Esophagus muscularis mucosa (tissue), 4 donors: ENCODE measurements at regions not wholly inside any gene's neighbourhood (a gene's known extent, or its start where the extent isn't known, plus 50 kb on each side); places are given as distances from the start of the nearest gene placed in this dataset.

Experiments
- DNase-seq: peaks from one replicate; pipeline ENCODE4 v3.0.0-alpha.2; 2017; ENCODE audit errors: extremely low spot score
- H3K27ac ChIP-seq, 4 donors: fragments of 200-600 bp; sonication (generic); replicated peaks in 1 of 4; 1 replicate in 3 of 4; 2 replicates in 1 of 4; pipeline ENCODE4 v1.5.1; 2016 to 2019; ENCODE audit warnings: mild to moderate bottlenecking in 1 of 4
- H3K27me3 ChIP-seq, 4 donors: fragments of 200-600 bp; sonication (generic); one replicate each; pipeline versions ENCODE4 v1.5.1 to v1.6.0; 2016 to 2019
- H3K36me3 ChIP-seq, 4 donors: fragments of 200-600 bp; sonication (generic); one replicate each; pipeline ENCODE4 v1.5.1; 2016 to 2019
- H3K4me1 ChIP-seq, 4 donors: fragments of 200-600 bp; sonication (generic); one replicate each; pipeline ENCODE4 v1.5.1; 2016 to 2019
- H3K4me3 ChIP-seq, 4 donors: fragments of 200-600 bp; sonication (generic); 1 replicate in 2 of 4; 2 replicates in 2 of 4; pipeline ENCODE4 v1.5.1; 2016 to 2019; ENCODE audit warnings: mild to moderate bottlenecking in 4 of 4, moderate library complexity in 1 of 4
- H3K9me3 ChIP-seq, 4 donors: fragments of 200-600 bp; sonication (generic); 1 replicate in 3 of 4; 2 replicates in 1 of 4; pipeline ENCODE4 v1.5.1; 2016 to 2019
- CTCF ChIP-seq, 3 experiments: fragments of 200-600 bp in 2 of 3; fragments of 450-650 bp in 1 of 3; sonication (generic) in 2 of 3; IDR thresholded peaks; one replicate each; pipeline ENCODE4 v1.5.1; 2017 to 2019; ENCODE audit warnings: antibody characterized with exemption in 3 of 3, mild to moderate bottlenecking in 2 of 3, moderate library complexity in 1 of 3
- EP300 ChIP-seq: sonication (generic); formaldehyde crosslinking; IDR thresholded peaks from one replicate; pipeline ENCODE4 v1.6.1; 2017; ENCODE audit warnings: antibody characterized with exemption
- POLR2A ChIP-seq: fragments of 450-650 bp; IDR thresholded peaks from one replicate; pipeline ENCODE4 v1.6.1; 2017; ENCODE audit warnings: antibody characterized with exemption, moderate library complexity, mild to moderate bottlenecking, low read depth
- POLR2AphosphoS5 ChIP-seq, 2 donors: sonication (generic); formaldehyde crosslinking; IDR thresholded peaks; one replicate each; pipeline ENCODE4 v1.6.1; 2017; ENCODE audit warnings: antibody characterized with exemption in 2 of 2
- WGBS: methylation state at CpG from one replicate; pipeline ENCODE4 v1.1.5; 2018; 5-methylcytosine and 5-hydroxymethylcytosine counted together
- intact Hi-C: fragments of 100-400 bp; cut with DNase I; formaldehyde crosslinking; loops from one replicate; pipeline ENCODE4 v1.15.1; 2023

GRCh38 chr21:28522014-28522799, 470.5 kb downstream of the LTN1 start:
- TF ChIP-seq POLR2A (no peak), EP300 (no peak), POLR2AphosphoS5 (IDR thresholded peaks at IDR 0.05) (no peak), CTCF (IDR thresholded peaks at IDR 0.05) (peak in 2 of 3 experiments; percentile 27 to 36)
- DNase-seq, result no peak
- H3K36me3 ChIP-seq, result no peaks in the 10 kb centered on the region
- H3K4me3 ChIP-seq, result no peak overlapping the region
- H3K4me1 ChIP-seq, result peaks cover 1 to 18% (median 12%) of the 10 kb centered on the region in 4 donors
- H3K9me3 ChIP-seq, result no peaks in the 10 kb centered on the region
- 65% methylated on average over 9 of the region's 9 CpGs for WGBS
- H3K27me3 ChIP-seq, result no peaks in the 10 kb centered on the region
- intact Hi-C loops, result no loop called here
- peak overlapping the region in 3 of 4 donors; percentile 28 to 46 (median 32) for H3K27ac ChIP-seq

- intact Hi-C loops, result loop anchor here (10.0 kb wide), 1 partner anchor 226 kb away; no protein-coding TSS in a partner anchor
- H3K9me3 ChIP-seq, result no peaks in the 10 kb centered on the region
Observed at GRCh38 chr21:28518630-28519029, 474.0 kb downstream of the LTN1 start.

GRCh38 chr21:28516991-28517592, 475.6 kb downstream of the LTN1 start:
- Histone ChIP-seq H3K4me3 (no peak overlapping the region), H3K4me1 (peaks cover 10 to 18% (median 13%) of the 10 kb centered on the region in 4 donors), H3K27ac (no peak overlapping the region), H3K27me3 (no peaks in the 10 kb centered on the region), H3K36me3 (no peaks in the 10 kb centered on the region), H3K9me3 (no peaks in the 10 kb centered on the region)
- TF ChIP-seq CTCF (IDR thresholded peaks at IDR 0.05) (peak; percentile 36 to 68 (median 43)), POLR2A (no peak)
- no peak for DNase-seq
- 76% methylated on average over 6 of the region's 6 CpGs for WGBS
- intact Hi-C loops, result loop anchor here (10.0 kb wide), 1 partner anchor 228 kb away; no protein-coding TSS in a partner anchor

More at GRCh38 chr21:28518630-28519029, 474.0 kb downstream of the LTN1 start:
- 77% methylated on average over 3 of the region's 3 CpGs for WGBS
- Histone ChIP-seq H3K4me3 (no peak overlapping the region), H3K36me3 (no peaks in the 10 kb centered on the region), H3K4me1 (peaks cover 10 to 24% (median 18%) of the 10 kb centered on the region in 4 donors), H3K27me3 (no peaks in the 10 kb centered on the region), H3K27ac (no peak overlapping the region)
- DNase-seq, result no peak
- TF ChIP-seq POLR2A (no peak), CTCF (IDR thresholded peaks at IDR 0.05) (no peak), EP300 (no peak), POLR2AphosphoS5 (IDR thresholded peaks at IDR 0.05) (no peak)

GRCh38 chr21:28516021-28516420, 476.7 kb downstream of the LTN1 start:
- Histone ChIP-seq H3K36me3 (no peaks in the 10 kb centered on the region), H3K27ac (no peak overlapping the region), H3K9me3 (no peaks in the 10 kb centered on the region), H3K4me1 (peaks cover 8 to 13% (median 10%) of the 10 kb centered on the region in 4 donors), H3K27me3 (no peaks in the 10 kb centered on the region), H3K4me3 (no peak overlapping the region)
- WGBS, result 49% methylated on average over 1 of the region's 1 CpG
- no peak for DNase-seq
- no peak for TF ChIP-seq POLR2AphosphoS5 (IDR thresholded peaks at IDR 0.05)
- no peak for TF ChIP-seq CTCF (IDR thresholded peaks at IDR 0.05)
- no peak for TF ChIP-seq POLR2A
- no peak for TF ChIP-seq EP300
- intact Hi-C loops, result loop anchor here (10.0 kb wide), 1 partner anchor 229 kb away; no protein-coding TSS in a partner anchor
